Bronchial epithelial cell (primary cell): ENCODE measurements at regions not wholly inside any gene's neighbourhood (a gene's known extent, or its start where the extent isn't known, plus 50 kb on each side); places are given as distances from the start of the nearest gene placed in this dataset.

ENCODE experiments used
- DNase-seq: peaks from one replicate; pipeline ENCODE4 v3.0.0-alpha.2; 2010; ENCODE audit warnings: low read depth
- FAIRE-seq: peaks from 2 replicates; lab custom pipeline; 2011; peaks lifted over from hg19 to GRCh38; lab: Jason Lieb, UNC
- H3K27me3 ChIP-seq: 2 replicates; pipeline ENCODE4 v1.5.1; 2011; ENCODE audit warnings: low read length; ENCODE audit not compliant: control insufficient read depth, insufficient read depth
- H3K36me3 ChIP-seq: 2 replicates; pipeline ENCODE4 v1.5.1; 2011; ENCODE audit warnings: low read length; ENCODE audit not compliant: control insufficient read depth, insufficient read depth
- H3K4me3 ChIP-seq: 2 replicates; pipeline ENCODE4 v1.5.1; 2011; ENCODE audit warnings: mild to moderate bottlenecking, low read depth, low read length, control low read depth
- CTCF ChIP-seq: IDR thresholded peaks from 2 replicates; pipeline ENCODE4 v1.5.1; 2011; ENCODE audit warnings: mild to moderate bottlenecking, moderate library complexity, low read length, control low read depth, inconsistent platforms; ENCODE audit not compliant: insufficient read depth, severe bottlenecking

- H3K36me3 ChIP-seq = no peaks in the 10 kb centered on the region
- DNase-seq (no peak), FAIRE-seq (no peak)
- no peaks in the 10 kb centered on the region for H3K27me3 ChIP-seq
- H3K4me3 ChIP-seq = no peak overlapping the region
- no peak for TF ChIP-seq CTCF
Observed at GRCh38 chr18:26741758-26742157, 123.7 kb downstream of the AQP4 start.

- DNase-seq (peak; percentile 55), FAIRE-seq (no peak)
- Histone ChIP-seq H3K4me3 (no peak overlapping the region), H3K27me3 (no peaks in the 10 kb centered on the region), H3K36me3 (no peaks in the 10 kb centered on the region)
- no peak for TF ChIP-seq CTCF
Observed at GRCh38 chr18:26741048-26741447, 124.5 kb downstream of the AQP4 start.

- no peak for DNase-seq
- FAIRE-seq = no peak
- TF ChIP-seq CTCF = no peak
- H3K36me3 ChIP-seq = no peaks in the 10 kb centered on the region
- no peak overlapping the region for H3K4me3 ChIP-seq
- no peaks in the 10 kb centered on the region for H3K27me3 ChIP-seq
Observed at GRCh38 chr18:26740396-26740795, 125.1 kb downstream of the AQP4 start.

- Histone ChIP-seq H3K27me3 (no peaks in the 10 kb centered on the region), H3K4me3 (no peak overlapping the region), H3K36me3 (no peaks in the 10 kb centered on the region)
- FAIRE-seq (no peak), DNase-seq (no peak)
- TF ChIP-seq CTCF = no peak
Observed at GRCh38 chr18:26738706-26739105, 126.8 kb downstream of the AQP4 start.

GRCh38 chr18:26736301-26736700 lies 129.2 kb downstream of the AQP4 start:
- no peaks in the 10 kb centered on the region for H3K36me3 ChIP-seq
- no peak for TF ChIP-seq CTCF
- no peak overlapping the region for H3K4me3 ChIP-seq
- DNase-seq = no peak
- H3K27me3 ChIP-seq = no peaks in the 10 kb centered on the region
- no peak for FAIRE-seq

GRCh38 chr18:26734760-26735159 lies 130.7 kb downstream of the AQP4 start:
- no peaks in the 10 kb centered on the region for H3K36me3 ChIP-seq

More at GRCh38 chr18:26734760-26735159, 130.7 kb downstream of the AQP4 start:
- Histone ChIP-seq H3K4me3 (no peak overlapping the region), H3K27me3 (no peaks in the 10 kb centered on the region)
- TF ChIP-seq CTCF = no peak
- FAIRE-seq (peak; percentile 58), DNase-seq (no peak)
